NCI-H446 treated with DMSO at 0.1 percent for 48 hours (cell line): ENCODE measurements at regions not wholly inside any gene's neighbourhood (a gene's known extent, or its start where the extent isn't known, plus 50 kb on each side); places are given as distances from the start of the nearest gene placed in this dataset.
"Not testable (repeated sequence)": the region's sequence is repeated elsewhere in the genome, so short reads cannot be mapped to it uniquely, and the experiment has no call there.

Experiments
- DNase-seq: peaks from one replicate; lab custom pipeline; 2025; lab: John Stamatoyannopoulos, UW

DNA sequence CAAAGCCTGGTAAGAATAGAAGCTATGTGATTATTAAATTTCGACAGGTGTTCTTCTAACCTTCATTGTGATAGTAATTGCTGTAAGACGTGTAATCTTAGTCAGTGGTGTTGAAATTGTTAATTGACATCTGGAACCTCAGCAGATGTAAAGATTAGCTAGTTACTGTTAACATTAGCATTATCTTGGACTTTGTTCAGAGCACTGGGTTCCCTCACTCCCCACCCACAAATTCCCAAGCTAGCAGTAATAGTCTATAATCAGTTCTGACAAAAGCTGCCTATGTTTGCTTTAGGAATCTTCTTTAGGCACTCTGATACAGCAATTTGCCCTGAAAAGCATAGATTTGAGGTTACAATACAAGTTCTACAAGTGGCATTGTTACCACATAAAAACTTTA, 233.7 kb downstream of the EN1 start:
- no peak for DNase-seq

DNA sequence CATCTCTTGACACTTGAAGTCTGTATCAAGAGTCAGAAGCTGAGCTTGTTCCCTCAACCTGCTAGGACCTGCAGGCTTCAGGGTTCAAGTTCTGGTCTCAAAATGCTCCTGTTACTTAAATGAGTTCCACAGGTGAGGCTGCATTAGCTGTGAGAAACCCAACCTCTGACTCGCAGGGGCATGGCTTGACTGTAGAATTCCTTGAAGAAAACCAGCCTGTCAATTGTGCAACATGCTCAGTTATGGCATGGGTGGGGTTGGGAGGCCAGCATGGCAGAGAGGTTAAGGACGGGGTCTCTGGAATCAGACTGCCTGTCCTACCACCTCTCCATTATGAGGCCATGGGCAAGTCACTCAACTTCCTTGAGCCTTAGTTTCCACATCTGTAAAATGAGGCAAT, 235.8 kb downstream of the EN1 start:
- DNase-seq, result no peak

DNA sequence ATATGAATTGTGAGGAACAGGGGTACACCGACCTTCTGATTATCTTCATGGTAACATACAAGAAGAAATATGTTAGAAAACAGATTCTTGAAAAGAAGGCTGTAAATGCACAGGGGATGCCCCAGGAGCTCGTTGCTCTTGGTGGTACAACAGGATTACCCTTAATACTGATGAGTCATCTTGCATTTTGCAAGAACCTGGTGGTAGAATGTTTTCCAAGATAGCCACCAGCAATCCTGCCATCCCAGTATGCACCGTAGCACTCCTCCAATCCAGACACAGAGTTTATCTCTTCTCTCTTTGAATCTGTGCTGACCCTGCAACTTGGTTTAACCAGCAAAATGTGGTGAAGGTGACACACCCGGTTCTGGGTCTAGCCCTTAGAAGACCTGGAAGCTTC, 238.3 kb downstream of the EN1 start:
- no peak for DNase-seq

DNA sequence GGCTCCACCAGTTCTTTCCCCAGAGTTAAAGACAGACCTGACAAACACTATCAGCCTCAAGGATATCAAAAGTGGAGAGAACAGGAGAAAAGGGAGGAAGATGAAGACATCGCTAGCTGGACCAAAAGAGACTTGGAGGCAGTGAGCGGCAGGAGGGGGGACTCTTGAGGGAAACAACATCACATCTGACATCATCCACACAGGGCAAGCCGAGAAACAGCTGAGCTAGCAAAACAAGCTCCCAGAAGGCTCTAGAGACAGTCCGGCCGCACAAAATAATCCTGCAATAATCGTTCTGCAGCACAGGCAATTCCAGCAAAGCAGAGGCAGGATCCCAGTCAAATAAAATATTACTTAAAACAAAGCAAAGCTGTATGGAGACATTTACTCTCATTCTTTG, 239.8 kb downstream of the EN1 start:
- no peak for DNase-seq

DNA sequence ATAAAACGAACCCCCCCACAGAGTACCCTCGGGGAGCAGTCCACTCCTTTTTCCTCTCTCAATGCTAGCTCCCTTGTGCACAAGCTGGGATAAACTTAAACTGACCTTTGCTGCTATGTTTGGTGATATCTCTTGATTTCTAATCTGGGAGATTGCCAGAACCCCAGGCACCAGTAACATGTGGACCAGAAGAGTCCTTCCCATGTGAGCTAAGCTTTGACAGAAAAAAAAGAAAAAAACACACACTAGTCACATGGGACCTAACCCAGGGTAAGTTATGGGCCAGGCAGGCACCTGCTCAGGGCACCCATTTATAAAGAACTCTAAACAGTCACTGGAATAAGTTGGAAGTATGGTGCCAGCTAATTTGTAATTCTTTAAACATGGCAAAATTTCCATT, 242.6 kb downstream of the EN1 start:
- DNase-seq, result no peak

DNA sequence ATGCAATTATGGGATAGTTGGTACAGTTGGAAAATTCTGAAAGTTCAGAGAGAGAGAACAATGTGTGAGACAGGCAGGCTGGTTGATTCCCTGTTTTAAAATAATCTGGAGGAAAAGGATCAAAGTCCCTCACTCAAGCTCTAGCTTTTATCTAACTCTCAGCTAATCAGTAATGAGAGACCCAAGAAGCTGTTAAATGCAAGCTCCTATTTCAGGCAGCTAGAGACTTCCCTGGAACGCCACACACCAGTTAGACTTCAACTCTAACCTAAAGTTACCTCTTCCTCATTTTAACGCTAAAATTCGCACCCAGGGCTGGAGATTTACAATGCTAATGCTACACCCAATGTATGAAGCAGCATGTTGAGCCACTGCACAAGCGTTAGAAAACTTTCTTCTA, 243.1 kb downstream of the EN1 start:
- DNase-seq, result no peak

DNA sequence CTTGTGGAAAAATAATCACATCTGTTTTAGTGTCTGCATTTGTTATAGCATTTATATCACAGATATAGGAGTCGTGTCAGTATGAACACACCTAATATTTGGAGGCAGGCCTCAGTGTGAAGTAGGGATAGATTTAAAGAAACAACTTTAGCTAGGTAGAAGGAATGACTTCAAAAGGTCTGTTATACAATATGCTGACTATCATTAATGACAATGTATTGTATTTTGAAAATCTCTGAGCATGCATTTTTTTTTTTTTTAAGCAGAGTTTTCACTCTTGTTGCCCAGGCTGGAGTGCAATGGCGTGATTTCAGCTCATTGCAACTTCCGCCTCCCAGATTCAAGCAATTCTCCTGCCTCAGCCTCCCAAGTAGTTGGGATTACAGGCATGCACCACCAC, 248.3 kb downstream of the EN1 start:
- DNase-seq, result no peak

DNA sequence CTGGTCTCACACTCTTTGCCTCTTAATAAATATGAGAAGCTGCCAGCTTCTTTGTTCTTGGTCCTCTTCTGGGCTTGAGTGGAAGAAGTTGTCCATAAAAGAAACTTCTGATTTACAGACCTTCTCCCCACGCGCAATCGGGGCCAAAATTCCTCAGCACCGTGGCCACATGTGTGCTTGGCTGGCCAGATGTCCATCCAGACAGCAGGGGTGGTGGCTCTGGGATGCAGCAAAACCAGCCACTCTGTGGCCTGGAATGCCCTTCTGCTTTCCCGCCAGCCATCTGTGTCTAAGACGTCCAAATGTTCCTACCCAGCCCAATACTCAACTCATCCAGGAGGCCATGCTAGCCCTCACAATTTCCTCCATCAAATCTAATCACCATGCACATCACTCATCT, 250.8 kb downstream of the EN1 start:
- no peak for DNase-seq

DNA sequence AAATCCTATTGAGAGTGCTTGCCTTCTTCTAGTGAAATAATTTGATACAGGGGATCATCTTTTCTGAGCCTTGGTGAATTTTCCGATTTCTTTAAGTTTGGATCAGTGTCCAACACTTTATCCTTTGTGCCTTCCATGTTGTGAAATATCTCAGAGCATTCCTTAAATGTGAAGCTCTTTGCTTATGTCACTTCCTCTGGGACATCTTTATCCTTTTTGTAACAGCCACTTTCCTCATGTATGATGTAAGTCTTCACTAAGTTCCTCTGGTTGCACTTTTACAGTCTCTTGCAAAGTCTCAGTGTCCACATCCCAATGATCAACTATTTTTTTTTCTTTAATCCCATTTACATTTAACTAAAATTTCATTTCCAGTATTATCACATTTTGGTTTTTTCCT, 254.2 kb downstream of the EN1 start:
- DNase-seq, result no peak

DNA sequence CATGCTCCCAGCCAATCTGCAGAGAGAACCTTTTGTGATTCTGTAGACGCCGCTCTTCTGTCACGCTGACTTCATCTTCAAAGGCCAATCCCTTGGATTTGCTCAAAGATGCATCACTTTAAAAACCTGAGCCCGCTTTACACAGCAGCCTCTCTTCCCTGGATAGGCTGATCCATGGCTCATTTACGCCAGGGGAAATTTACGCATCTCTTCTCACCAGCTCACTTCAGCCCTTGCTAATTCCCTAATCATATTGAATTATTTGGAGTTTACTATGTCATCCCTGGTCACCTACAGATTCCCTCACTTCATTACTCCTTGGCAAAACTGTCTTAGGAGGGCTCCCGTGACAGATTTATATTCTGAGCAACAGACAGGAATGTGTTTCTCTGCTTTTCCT, 256.2 kb downstream of the EN1 start:
- no peak for DNase-seq

DNA sequence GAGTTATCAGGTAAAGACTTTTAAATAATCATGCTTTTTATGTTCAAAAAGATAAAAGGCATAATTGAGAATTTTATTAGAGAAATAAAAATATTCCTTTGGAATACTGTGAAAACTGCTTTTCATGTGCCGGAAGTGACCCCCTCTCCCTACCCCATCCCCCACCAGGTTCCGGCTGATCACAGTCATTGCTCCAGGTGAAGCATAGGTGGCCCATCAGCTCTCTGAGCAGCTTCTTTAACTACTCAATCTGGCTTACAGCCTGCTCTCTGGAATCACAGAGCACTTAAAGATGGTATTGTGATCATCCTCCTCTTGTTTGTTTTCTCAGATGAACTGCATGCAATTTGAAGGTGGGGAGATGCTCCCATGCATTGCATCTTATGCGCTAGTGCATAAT, 257.7 kb downstream of the EN1 start:
- no peak for DNase-seq

DNA sequence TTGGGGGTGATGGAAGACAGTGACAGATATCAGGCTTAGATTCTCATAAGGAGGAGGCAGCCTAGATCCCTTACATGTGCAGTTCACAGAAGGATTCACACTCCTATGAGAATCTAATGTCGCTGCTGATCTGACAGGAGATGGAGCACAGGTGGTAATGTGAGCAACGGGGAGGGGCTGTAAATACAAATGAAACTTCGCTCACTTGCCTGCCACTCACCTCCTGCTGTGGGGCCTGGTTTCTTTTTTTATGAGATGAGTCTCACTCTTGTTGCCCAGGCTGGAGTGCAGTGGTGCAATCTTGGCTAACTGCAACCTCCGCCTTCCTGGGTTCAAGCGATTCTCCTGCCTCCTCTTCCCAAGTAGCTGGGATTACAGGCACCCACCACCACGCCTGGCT, 258.6 kb downstream of the EN1 start:
- DNase-seq, result no peak

DNA sequence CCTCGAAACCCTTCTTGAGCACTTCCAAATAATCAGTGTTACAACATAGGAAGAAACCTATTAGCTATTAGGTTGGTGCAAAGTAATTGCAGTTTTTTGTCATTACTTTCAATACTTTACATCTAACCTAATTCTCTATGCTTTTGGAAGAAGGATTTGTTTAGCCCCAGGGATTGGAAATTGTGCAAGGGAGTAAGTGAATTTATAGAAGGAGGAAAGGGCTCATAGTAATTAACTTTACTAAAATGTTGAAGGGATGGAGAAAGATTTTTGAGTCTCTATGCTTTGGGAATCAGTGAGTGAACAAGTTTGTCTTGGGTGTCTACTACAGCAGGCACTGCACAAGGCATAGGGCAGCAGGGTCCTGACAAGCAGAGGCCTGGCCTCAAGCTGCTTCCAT, 261.1 kb downstream of the EN1 start:
- DNase-seq, result no peak

DNA sequence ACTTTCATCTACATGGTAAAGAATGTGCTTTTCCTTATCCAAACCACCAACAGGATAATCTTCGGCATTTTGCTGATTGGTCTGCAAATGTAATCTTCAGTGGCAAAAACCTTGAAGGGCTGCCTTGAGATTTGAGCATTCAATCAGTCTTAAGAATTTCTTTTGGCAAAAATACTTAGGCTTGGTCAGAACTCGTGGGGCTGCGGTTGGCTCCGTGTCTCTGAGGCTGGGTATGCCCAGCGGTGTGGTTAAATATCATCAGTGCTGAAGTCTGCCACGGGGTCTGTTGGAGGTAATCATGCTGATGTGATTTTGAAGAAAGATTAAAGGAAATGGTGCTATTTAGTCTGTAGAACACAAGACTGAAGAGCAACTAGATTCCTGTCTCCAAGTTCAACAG, 262.6 kb downstream of the EN1 start:
- DNase-seq, result no peak

DNA sequence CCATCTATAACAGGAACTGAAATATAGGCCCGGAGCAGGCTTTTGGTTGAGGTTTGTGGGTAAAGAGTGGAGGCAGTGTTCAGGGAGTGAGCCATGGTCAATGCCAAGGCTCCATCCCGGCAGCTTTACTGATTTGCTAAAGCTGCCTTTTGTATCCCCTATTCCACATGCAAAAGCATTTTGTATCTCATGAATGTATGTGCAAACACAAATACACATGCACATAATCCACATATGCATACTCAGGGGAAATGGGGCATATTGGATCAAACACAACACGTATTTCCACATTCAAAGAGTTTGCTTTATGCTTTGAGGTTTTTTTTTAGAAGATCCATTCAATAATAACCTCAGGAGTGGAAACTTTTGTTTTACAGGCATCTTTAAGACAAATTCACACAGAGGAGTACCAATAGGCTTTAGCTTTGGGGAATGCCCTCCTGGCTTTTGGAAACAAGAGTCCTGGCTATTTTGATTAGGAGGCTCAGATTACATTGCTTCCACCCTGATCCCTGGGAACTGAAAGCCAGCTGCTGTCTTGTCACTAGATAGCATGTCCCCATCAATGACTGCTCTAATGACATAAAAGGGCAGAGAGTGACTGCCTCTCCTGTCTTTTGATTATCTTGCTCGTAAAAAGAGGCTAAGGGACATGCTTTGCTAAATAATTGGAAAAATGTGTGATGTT, 263.2 kb downstream of the EN1 start:
- DNase-seq, result no peak

DNA sequence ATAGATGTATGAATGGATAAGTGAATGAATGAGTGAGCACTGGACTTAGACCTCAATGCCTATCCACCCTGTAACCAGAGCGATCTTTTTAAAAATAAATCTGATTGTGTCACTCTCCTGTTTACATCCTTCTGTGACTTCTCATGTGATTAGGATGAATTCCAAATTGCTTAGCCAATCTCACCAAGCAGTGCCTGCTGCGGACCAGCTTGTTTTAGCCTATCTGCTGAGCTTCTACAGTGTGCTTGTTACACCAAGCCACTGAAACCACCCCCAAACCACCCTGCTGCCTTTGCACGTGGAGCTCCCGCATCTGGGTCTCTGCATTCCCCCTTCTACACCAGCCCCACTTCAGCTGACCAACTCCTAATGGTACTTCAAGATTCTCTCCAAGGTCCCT, 265.4 kb downstream of the EN1 start:
- no peak for DNase-seq

DNA sequence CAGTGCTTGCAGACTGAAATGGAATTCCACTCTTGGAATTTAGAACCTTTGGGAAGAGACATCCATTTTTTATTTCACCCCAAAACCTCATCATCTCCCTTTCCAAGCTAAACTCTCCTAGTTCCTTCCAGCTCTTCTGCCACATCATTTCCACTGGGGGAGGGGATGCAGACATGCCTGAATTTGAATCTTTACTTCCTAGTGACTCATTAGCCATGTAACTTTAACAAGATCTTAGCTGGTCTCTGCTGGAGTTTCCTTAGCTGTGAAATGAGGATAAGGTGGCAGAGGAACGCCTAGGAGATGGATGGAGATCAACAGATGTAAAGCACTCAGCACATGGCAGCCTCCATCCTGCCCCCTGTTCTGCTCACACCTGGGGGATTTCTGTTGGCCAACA, 266.8 kb downstream of the EN1 start:
- DNase-seq, result no peak

DNA sequence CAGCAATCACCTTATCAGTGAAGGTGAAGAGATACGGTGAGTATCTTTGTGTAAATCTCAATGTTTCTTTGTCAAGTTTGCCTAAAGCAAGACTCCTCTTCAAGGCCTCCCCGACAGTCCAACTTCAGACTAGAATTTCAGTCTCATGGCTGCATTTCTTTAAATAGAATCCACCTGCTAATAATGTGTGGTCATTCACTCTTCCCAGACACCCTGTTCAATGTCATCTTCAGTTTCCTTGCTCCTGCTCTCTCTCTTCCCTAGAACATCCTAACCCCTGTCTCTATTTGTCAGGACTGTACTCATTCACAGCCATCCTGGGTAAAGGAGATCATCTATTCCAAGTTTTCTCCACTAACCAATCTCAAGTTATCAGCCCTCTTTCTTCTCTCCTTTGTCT, 267.3 kb downstream of the EN1 start:
- no peak for DNase-seq

DNA sequence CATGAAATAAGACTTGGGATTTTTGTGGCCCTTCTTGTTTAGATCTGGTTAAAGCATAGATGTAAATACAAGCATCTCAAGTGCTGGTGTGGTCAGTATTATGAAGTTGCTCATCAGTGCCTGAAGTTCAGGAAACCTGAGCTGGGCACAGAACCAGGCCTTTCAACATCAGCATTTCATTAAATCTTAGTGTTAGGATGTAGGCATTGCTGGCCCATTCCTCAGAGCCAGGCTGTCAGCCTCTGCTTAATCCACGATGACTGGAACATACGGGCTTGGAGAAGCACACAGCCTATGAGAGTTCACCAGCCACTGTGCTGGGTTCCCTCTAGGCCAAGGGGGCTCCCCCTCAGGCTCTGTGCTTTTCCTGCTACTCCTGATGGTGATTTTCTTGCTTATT, 270.2 kb downstream of the EN1 start:
- DNase-seq, result no peak

DNA sequence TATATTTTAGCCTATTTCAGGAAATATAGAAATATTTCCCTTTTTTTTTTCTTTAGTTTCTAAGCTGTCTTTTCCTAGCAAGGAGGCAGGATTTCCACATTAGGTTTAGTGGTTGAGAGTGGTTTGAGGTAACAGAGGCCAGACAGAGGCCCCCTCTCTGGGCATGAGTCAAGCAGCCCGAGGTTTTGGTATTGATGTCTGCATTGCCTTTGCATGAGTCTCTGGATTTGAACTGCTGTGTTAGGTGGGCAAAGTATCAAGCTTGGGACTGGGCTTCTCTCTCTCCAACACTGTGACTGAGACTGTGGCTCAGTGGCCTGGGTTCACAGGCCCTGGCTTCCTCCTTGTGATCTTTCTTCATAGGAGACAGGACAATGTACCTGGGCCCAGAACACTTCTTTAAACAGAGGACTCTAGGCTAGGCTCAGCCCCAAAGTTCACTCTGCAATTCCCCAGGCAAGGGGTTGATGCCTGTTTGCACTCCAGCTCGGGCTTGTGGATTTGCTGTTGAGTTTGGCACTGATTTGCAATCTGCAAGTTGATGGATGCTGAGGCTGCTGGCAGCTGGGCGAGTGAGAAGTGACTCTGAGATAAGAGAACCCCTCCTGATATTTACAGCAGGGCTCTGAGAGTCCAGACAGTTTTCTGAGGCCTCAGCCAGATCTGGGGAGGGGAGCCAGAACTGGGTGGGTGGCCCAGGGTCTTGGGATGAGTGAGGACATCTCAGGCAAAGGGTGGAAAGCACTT, 271.2 kb downstream of the EN1 start:
- DNase-seq, result no peak

DNA sequence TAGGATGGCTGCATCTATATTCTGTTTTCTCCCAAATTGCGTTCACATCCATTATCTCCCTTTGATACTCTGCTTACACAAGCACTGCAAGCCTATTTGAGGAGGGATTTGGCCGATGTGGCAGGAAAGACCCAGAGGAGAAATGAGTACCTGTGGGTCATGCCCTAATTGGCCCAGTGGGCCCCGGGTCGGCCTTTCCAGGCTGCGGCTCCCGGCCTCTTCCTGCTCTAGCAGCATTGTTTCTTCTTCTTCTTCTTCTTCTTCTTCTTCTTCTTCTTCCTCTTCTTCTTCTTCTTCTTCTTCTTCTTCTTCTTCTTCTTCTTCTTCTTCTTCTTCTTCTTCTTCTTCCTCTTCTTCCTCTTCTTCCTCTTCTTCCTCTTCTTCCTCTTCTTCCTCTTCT, 275.1 kb downstream of the EN1 start:
- DNase-seq, result not testable (repeated sequence)

DNA sequence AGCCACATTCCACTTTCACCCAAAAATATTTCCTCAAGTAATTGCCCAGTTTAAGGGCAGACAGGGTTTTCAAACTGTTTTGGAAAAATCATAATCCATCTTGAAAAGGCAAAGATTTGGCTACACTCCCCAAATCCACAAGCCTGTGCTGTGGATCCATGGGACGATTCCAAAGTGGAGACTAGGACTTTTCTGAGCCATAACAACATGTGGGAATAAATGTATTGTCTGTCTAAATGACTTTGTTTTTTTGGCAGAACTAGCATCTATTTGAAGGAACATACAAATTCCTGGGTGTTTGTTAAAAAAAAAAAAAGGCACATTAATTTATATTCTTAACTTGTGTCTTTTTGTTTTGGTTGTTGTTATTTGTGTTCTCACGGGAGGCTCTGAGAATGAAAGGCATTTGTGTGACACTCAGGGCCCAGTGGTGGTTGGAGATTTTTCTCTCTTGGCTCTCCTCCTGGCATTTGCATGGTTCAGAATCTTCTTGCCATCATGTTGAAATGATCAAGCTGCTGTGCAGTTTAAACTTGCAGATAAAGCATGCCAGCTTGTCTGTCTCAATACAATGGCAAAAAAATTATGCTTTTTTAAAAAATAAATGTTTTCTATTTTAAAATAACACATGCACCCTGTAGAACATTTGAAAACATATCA, 277.4 kb downstream of the EN1 start:
- no peak for DNase-seq

DNA sequence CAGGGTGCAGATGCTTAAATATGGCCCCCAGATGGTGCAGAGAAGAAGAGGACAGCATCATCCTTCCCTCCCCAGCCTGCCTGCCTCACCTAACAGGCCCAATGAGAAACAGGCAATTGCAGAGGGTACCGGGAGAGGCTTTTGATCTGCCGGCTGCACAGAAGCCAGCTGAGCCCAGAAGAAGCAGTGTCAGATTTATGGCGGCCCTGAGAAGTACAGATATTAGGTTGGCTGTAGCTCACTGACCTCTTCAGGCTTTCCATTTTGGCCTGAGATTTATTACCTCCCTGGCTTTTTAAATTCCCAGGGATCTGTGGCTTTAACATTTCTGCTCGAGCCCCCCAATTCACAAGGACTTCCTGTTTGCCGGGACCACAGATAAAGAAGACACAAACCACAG, 278.7 kb downstream of the EN1 start:
- DNase-seq, result no peak
